Suppressor macrophage treated with lipopolysaccharide for 4 hours (primary cell): ENCODE measurements at regions not wholly inside any gene's neighbourhood (a gene's known extent, or its start where the extent isn't known, plus 50 kb on each side); places are given as distances from the start of the nearest gene placed in this dataset.
A peak's percentile ranks its signal among the peaks of the same experiment; 100 is the strongest.

Experiments used
- DNase-seq: peaks from one replicate; pipeline ENCODE4 v3.0.0-alpha.2; 2020

DNA sequence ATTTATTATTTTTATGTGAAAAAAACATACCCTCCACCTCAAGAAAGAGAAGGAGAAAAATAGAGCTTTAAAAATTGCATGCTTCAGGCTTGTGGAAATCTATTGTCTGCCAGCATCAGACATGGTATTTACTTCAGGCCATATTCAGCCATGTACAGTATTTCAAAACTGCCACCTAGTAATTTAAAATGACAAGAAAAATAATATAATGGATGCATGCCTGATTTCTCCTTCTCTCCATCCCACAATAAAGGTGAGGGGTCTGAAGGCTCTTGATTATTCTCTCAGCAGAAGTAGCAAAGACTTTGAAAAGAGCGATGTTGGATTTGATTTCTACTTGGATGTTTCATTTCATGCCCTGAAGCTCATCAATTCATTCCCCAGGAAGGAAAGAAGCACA is 250.7 kb downstream of the TBC1D4 start:
- no peak for DNase-seq

GRCh38 chr13:75226733-75227435 is 255.1 kb downstream of the TBC1D4 start:
- peak; percentile 8 for DNase-seq

- no peak for DNase-seq
These were observed 255.9 kb downstream of the TBC1D4 start for GRCh38 chr13:75226092-75226491.

GRCh38 chr13:75225288-75226032 is 256.5 kb downstream of the TBC1D4 start:
- no peak for DNase-seq

GRCh38 chr13:75224053-75224742 is 257.8 kb downstream of the TBC1D4 start:
- no peak for DNase-seq

GRCh38 chr13:75222031-75222430 is 259.9 kb downstream of the TBC1D4 start:
- DNase-seq: peak; percentile 4

DNA sequence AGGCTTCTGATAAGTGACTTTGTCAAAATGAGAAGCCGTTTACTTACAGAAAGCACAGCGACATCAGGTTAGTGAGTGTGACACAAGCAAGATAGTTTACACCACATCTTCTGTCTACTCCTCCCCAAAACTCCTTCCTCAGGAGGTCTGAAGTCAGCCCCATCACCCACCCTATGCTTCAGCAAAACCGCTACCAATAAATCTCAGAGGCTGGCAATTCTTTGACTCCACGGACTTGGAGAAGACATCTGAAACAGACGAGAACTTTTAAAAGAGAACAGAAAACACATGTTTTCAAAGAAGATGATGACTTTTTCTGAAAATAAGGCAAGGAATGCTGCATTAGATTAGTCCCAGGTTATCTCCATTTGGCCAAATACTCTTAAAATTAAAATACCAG is 261.1 kb downstream of the TBC1D4 start:
- DNase-seq: no peak

GRCh38 chr13:75220238-75220542 is 261.8 kb downstream of the TBC1D4 start:
- DNase-seq: no peak

DNA sequence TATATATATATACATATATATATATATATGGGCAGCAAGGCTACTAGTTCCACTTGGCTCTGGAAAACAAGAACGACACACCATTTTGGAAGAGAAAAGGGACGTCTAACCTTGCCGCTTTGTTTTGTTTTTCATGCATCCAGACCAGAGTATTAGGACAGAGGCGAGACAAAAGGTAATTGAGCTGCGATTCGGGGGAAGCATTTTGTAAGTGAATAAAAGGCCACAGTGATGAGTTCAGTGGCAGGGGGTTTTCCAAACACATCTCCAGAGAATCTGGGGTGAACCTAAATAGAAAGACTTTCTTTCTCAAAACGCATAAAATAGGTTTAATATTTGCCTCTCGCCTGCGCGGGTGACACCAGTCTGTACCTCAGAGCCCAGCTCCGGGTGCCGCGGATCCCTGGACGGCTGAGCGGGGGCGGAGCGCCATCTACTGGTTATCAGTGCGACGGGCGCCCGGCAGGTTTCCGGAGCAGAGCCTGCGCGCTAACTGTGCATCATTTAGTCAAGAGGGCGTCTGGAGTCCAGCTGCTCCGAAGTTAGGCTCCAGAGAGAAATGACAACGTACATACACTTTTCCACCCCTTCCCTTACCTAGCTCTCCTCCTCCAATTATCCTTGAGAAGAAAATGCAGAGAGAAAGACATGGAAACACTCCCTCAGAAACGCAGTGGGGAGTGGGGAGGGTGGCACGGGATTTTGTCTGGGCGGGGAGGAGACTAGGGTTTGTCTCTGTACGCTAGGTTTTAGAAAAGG is 262.3 kb downstream of the TBC1D4 start:
- DNase-seq: peak; percentile 76

GRCh38 chr13:75217949-75218348 is 264.0 kb downstream of the TBC1D4 start:
- no peak for DNase-seq

DNA sequence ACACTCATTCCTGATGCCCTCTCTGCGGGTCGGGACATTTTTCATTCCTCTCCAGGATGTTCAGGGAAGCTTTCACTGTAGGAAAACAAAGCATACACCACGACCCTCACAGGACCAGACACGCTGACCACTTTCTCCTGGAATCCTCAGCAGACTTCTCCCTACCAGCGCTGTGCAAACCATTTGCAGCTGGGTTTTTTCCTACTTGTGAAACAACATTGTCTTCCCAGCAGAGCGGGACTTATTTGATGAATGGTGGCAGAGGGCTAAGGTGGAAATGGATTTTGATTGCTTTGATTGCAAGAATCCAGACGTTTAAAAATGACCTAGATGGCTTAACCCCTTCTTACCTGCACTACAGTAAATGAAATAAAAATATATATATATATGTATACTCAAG is 265.9 kb downstream of the TBC1D4 start:
- no peak for DNase-seq

DNA sequence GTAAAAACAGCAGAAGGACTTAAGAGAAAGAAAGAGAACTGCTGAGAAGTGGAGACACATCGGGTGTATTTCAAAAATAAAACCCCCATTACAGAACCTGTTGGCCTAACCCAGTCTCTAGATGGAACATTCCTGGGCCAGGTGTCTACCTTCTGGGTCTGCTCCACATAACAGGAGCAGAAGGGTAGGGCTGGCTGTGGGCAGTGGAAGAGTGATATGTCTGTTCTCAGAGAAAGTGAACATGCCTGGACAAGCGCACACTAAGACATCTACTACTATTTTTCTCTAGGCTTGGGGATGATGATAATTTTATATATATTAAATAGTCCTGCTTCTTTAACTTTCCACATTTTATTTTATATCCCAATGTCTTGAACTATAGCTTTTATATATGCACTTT is 267.1 kb downstream of the TBC1D4 start:
- no peak for DNase-seq

- DNase-seq: no peak
These were observed 279.0 kb downstream of the TBC1D4 start for GRCh38 chr13:75202981-75203380.

GRCh38 chr13:75197803-75198202 is 284.2 kb downstream of the TBC1D4 start:
- DNase-seq: no peak

DNA sequence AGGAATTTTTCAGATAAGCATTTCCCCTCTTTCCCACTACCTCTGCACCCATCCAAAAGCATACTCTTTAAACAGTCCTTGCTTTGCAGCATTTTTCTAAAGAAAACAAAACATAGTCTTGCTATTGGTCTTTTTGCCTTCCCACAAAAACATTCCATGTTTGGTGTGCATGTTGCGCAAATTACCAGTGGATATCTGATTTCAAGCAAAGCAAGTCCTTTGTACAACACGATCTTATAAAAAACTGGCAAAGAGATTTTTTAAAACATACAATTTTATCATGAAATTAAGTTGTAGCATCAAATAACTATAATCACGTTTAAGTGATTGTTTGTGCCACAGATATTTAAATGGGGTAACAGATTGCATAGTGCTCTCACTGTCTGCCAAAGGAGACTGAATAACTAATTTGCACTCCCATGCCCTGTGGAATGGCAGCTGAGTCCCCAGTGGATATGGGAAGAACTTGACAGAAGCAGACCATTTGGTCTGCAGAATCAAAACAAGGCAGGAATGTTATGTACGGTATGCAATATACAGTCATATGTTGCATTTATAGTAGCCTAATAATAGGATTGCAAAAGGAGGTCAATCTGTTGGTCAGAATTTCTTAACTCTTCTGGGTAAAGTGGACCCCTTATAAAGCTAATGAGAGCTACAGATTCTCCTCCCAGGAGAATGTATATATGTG is 285.7 kb downstream of the TBC1D4 start:
- DNase-seq: no peak

DNA sequence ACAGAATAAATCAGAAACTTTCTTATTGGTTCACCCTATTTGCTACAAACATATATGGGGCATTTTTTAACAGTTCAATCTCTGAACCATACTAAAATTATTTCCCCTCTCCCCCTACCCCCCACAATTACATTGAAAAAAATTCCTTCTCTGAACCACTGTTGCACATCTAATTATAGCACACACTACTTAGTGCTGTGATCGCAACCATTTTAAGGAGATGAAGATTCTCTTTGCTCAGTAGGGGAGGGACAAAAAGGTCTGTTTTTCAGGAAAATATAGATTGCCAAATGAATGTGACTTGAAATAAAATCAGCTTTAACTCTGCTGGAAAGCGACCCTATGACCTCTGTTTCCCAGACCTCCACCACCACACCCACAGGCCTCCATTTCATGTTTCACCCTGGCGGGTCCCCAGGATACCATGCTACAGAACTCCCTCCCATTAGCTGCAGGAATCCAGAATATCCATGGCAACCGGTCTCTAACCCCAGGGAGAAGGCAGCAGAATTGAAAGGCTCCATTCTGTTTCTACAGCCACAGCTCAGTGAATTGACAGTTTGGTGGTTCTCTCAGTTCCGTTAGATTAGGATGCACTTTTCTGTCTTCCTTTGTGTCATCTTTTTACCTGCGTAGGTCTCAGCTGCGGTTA is 286.3 kb downstream of the TBC1D4 start:
- no peak for DNase-seq

DNA sequence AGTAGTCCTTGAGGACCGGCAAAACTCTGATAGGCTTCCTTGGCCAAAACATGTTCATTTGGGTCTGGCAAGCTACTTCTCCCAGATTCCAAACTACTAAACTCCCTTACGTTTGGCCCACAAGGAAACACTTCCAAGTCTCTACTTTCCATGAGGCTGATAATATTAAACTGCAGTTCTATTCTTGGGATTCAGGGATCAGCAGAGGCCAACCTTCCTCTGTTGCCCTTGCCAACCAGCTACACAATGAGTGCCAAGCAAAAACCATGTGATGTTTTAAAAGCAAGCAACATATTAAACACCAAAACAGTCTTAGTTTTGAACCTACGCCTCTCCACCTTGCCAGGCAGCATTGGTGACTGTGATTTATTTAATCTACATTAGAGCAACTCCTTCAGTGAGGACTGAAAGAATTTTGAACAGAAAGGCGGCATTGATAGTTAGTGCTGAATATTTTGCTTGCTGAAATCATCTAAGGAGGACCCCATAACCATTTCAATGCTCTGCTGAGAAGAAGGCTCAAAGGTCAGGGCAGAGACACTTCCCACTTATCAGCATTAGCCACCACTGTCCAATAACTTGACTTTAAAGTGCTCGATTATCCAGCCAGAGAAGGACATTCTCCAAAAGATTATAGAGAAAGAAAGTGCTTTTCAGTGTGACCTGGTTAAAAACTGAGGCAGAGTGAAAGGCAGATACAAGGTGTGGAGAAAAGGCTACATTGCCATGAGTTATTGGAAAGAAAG is 287.1 kb downstream of the TBC1D4 start:
- DNase-seq: no peak

DNA sequence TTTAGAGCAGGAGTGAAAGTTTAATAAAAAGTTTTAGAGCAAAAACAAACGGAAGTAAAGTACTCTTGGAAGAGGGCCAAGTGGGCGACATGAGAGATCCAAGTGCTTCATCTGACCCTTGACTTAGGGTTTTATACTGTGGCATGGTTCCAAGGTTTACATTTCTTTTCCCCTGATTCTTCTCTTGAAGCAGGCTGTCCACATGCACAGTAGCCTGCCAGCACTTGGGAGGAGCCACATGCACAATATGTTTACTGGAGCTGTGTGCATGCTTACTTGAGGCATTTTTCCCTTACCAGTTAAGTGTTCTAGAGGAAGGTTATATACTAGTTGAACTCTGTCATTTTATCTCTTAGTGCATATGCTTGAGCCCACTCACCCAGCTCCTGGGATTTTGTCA is 295.6 kb downstream of the TBC1D4 start:
- DNase-seq: no peak

DNA sequence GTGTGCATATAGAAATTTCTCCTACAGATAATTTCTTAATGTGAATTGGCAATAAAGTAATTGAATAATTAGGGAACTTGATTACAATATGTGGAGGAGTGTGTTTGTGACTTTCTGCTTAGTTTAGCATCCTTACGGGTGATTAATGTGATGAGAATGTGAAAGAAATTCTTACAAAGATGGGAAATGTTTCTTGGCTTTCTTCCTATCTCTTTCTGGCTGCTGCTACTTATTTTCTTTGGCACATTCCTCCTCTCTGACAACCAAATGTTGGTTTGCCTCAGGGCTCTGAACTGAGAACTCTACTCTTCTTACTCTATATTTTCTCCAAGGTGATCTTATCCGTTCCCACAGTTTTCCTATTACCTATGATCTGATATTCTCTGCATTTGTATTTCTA is 300.1 kb downstream of the TBC1D4 start:
- DNase-seq: no peak

GRCh38 chr13:75180805-75181455 is 301.0 kb downstream of the TBC1D4 start:
- DNase-seq: no peak

- no peak for DNase-seq
These were observed 303.5 kb downstream of the TBC1D4 start for GRCh38 chr13:75178436-75178835.
